ENCODE measurements at regions not wholly inside any gene's neighbourhood (a gene's known extent, or its start where the extent isn't known, plus 50 kb on each side); places are given as distances from the start of the nearest gene placed in this dataset.

GRCh38 chr9:14466429-14466818, 152.5 kb upstream of the NFIB start:
- DNase-seq = no peak

DNA sequence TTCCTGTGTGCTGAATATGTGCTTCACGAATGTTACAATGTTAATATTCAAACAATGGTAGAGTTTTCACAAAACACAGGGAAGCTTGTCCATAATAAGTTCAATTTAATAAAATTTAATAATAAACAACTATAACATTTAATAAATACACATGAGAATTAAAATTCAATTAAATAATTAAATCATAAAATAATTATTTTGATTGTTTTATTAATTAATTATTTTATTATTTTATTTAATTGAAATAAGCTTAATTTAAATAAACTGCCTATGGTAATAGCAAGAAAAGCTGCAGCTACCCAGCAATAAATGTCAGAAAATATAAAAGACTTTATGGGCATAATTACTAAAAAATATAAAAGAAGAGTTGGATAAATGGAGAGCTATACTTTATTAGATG, 149.0 kb upstream of the NFIB start:
- DNase-seq = no peak

DNA sequence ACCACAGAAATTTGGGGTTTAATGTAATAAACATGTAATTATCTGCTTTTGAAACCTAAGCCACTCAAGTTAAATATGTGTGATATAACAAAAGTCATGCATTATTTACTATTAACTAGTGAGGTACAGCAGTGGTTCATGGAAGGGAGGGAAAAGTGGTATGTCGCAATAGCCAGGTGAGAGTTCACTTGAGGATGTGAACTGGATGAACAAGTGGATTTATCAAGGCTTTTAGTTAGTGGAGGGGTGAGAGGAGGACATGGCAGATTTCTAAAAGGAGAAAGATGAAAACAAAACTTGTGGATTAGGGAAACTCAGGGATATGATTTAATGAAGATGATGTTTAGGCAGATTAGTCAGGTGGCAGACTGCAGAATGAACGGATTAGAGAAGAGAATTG, 141.3 kb upstream of the NFIB start:
- no peak for DNase-seq

- no peak for DNase-seq
Observed at GRCh38 chr9:14453286-14453685, 139.3 kb upstream of the NFIB start.

DNA sequence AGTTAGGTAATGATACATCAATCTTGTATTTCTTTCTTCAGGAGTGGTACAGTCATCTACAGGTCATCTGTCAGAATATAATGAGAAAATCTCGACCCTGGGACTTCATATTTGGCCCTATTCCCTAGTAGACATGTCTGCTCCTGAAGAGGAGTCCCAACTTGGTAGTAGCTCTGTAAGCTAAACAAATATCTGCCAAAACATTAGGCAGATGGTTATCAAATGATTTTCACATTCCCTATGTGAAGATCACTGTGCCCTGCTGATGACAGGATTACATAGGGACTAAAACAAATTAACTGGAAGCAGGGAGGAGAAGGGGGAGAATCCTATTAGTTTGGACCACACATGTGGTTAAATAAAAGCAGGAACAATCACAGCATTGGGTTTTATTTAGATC, 138.6 kb upstream of the NFIB start:
- no peak for DNase-seq

DNA sequence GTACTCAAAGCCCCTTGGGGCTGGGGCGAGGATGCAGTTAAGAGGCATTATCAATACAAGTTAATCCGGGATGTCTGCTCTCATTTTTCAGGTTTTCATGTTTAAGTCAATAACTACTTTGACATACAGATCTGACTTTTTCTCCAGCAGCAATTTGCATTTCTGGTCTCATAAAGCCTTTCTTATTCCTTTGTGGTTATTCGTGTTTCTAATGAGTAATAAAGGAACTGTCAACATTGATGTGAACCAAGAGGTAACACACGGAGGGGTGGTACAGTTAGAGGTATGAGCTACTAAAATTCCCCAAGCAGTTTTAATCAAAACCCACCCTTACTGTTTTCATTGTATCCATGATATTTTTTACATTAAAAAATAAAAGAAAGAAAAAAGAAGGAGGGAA, 138.0 kb upstream of the NFIB start:
- no peak for DNase-seq

DNA sequence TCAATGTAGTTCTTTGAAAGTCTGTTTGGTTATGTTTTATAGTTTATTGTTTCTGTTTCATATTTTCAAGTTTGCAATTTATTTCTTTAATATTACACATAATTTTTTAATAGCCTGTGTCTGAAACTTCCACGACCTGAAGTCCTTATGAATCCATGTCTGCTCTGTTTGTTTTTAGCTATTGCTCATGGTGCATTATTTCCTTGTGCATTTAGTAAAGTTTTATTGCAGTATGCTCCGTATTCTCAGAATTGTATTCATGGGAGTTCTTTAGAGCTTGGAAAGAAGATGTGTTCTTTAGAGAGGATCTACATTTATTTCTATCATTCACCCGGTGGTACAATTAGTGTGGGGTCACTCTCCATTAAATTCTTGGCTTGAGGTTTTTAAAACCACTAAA, 133.2 kb upstream of the NFIB start:
- no peak for DNase-seq

DNA sequence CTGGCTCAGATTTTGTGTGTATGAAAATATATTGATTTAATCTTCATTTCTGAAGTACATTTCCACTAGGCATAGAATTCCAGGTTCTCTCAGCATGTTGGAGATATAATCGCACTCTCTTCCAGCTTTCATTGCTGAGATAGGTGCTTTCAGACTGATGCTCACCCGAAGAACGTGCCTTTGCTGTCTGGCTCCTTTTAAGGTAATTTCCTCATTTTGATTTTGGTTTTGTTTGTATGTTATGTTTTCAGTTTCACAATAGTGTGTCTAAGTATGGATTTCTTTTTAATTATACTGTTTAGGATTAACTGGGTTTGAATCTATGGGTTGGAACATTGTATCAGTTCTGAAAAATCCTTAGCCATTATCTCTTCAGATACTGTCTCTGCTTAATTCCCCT, 132.0 kb upstream of the NFIB start:
- DNase-seq = no peak

DNA sequence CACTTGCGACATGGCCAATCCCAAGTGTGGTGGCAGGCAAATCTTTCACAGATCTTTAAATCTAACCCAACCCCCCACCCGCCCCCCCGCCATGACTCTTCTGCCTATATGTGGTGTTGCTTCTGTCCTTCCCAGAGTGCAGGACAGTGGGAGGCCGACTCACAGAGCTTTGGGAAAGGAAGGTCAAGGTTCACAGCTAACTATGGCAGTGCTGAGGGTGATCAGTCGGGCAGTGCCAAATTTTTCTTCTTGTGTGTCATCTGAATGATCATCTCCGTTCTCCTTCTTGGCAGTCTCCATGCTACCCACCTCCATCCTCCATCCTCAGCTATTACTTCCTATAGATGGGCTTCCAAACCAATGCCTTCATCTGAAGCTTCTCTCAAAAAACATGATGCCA, 129.0 kb upstream of the NFIB start:
- DNase-seq = no peak

- no peak for DNase-seq
Observed at GRCh38 chr9:14441976-14442651, 128.2 kb upstream of the NFIB start.

GRCh38 chr9:14441115-14441514, 127.2 kb upstream of the NFIB start:
- no peak for DNase-seq

DNA sequence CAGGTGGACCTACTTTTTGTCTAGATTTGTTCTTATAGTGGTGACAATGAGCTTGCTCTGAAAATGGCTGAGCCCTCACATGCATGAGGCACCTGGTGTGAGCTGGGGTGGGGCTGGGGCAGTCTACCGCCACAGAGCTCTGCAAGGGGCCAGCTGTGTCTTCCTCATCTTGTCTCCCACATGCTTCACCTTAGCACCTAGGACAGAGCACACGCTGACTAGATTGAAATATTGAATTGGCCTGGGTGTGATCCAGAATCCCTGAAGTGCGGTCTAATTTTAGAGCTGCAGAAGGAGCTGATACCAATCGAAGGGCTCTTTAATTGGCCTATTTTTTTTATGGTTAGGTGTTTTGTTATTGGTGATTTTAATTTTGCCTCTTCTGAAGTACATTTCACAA, 126.1 kb upstream of the NFIB start:
- DNase-seq = no peak

- no peak for DNase-seq
Observed at GRCh38 chr9:14439555-14439954, 125.6 kb upstream of the NFIB start.

DNA sequence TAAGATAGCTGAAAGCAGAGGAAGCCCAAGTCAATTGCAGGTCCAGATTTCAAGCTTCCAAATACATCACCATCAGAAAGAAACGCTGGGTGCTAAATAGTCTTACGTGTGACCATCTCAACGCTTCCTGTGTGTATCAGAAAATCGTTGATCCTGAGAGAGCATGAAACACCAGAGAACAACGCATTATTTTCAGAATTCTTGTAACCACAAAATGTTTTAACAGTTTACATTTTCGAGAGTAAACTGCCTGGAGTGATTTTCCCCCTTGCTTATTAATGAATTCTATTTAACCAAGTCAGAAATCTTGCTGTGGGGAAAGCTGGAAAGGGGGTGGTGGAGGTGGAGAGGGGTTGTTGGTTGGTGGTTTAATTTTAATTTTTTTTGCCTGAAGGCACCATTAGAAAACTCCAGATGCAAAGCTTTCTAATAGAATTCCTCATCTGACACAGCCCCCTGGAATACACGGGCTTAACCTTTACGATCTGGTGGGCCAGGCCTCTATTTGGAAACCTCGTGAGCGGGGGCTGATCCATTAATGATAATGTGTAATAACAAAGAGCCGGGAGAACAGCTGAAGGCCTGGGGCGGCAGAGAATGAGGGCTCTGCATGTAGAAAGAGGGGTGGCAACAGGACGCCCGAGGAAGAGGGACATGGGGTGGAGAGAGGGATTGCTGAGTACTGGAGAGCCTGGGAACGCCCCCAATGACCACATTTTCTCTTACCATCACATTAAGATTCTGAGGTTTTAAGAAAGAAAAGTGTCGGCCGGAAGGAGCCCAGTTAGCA, 124.5 kb upstream of the NFIB start:
- no peak for DNase-seq

GRCh38 chr9:14437354-14438231, 123.7 kb upstream of the NFIB start:
- DNase-seq = peak; percentile 47

DNA sequence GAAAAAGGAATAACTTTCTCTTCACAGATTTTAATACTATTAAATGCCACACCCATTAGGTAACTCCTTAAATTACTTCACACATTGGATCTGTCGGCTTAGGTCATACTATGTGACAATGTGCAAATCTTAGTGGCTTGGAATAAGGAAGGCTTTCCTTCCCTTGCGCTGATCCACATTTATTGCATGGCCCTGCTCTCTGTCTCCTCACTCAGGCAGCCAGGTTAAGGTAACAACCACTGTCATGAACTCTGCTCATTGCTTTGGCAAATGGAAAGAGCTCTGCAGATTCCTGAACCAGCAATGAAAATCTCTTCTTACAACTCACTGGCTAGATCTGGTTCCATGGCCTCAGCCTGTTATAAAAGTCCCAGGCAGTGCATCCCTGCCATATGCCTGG, 121.9 kb upstream of the NFIB start:
- DNase-seq = no peak

DNA sequence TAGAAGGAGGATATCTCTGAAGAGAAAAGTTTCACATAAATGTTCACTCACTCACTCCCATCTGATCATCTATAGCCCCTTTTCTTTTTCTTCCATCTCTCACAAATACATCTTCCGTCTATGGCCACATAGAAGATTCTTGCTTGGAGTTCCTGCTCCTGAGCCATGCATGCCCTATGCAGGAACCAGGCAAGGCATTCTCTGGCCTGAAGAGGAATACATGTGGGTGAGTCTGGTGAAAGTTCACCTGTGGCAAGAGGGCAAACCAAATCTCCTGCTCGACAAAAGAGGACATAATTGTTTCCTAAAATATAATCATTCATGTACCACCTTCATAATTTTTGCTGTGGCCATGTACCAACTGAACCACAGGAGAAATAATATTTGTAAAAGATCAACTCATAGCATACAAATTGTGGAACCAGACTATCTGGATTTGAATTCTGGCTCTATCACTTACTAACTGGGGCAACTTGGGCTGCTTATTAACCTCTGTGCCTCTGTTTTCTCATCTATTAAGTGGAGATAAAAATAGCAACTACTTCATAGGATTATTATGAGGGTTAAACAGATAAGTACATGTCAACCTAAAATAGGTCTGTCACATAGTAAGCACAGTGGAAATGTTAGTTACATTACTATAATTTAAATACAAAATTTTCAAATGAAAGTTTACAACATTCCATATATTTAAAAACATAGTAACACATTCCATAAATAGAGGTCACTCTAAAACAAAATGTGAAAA, 121.2 kb upstream of the NFIB start:
- DNase-seq = no peak

DNA sequence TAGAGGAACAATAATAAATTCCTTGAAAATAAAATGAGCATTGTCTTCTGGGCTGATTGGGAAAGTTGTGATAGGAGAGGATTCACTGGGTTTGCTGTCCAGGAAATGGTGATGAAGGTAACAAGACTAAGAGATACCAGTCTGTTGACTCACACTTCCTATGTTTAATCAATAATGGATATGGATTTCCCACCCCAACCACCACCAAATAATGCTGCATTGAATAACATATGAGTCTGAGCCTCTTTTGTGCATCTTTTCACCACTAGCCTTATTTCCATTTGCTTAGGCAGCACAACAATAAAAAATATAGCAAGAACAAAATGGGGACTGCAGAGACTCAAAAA, 120.2 kb upstream of the NFIB start:
- DNase-seq = no peak

- peak; percentile 1 for DNase-seq
Observed at GRCh38 chr9:14433351-14434157, 119.6 kb upstream of the NFIB start.

GRCh38 chr9:14432666-14433350, 118.9 kb upstream of the NFIB start:
- DNase-seq = no peak

- DNase-seq = peak; percentile 12
Observed at GRCh38 chr9:14428781-14429230, 114.9 kb upstream of the NFIB start.

DNA sequence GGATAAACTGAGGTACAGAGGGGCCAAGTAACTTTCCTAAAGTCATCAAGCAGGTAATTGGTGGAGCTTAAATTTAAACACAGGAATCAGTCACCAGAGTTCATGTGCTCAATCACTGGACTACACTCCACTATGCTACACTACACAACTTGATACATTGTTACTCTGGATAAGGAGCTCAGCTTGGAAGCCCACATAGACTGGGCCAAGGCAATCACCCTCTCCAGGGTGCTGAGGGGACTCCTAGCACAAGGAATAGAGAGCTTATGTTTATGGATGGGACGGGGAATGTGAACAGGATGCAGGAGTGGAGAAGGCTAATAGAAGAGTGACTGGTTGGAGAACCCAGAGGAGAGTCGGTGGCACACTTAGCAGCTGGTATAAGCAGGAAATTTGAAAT, 113.5 kb upstream of the NFIB start:
- DNase-seq = no peak
